ENCODE measurements at regions not wholly inside any gene's neighbourhood (a gene's known extent, or its start where the extent isn't known, plus 50 kb on each side); places are given as distances from the start of the nearest gene placed in this dataset.

- Histone ChIP-seq H3K36me3 (ENCODE audit: control insufficient read depth, insufficient read depth, low read length) (no peaks in the 10 kb centered on the region), H3K27me3 (replicated peaks; ENCODE audit: control insufficient read depth, insufficient read depth, low read length) (no peaks in the 10 kb centered on the region), H3K4me3 (replicated peaks; ENCODE audit: low read depth, low read length) (no peak overlapping the region)
- DNase-seq (ENCODE audit: extremely low read depth, insufficient read length): no peak
- no peak for TF ChIP-seq CTCF (IDR thresholded peaks at IDR 0.05; ENCODE audit: insufficient read depth, low read length, poor library complexity, severe bottlenecking)
Measured at GRCh38 chr5:98635656-98636055, 137.8 kb upstream of the RGMB start.

- no peak for TF ChIP-seq CTCF (IDR thresholded peaks at IDR 0.05; ENCODE audit: insufficient read depth, low read length, poor library complexity, severe bottlenecking)
- DNase-seq (ENCODE audit: extremely low read depth, insufficient read length): no peak
- Histone ChIP-seq H3K36me3 (ENCODE audit: control insufficient read depth, insufficient read depth, low read length) (no peaks in the 10 kb centered on the region), H3K4me3 (replicated peaks; ENCODE audit: low read depth, low read length) (no peak overlapping the region), H3K27me3 (replicated peaks; ENCODE audit: control insufficient read depth, insufficient read depth, low read length) (no peaks in the 10 kb centered on the region)
Measured at GRCh38 chr5:98637116-98637515, 136.3 kb upstream of the RGMB start.

- Histone ChIP-seq H3K36me3 (ENCODE audit: control insufficient read depth, insufficient read depth, low read length) (no peaks in the 10 kb centered on the region), H3K4me3 (replicated peaks; ENCODE audit: low read depth, low read length) (no peak overlapping the region), H3K27me3 (replicated peaks; ENCODE audit: control insufficient read depth, insufficient read depth, low read length) (no peaks in the 10 kb centered on the region)
- DNase-seq (ENCODE audit: extremely low read depth, insufficient read length): no peak
- no peak for TF ChIP-seq CTCF (IDR thresholded peaks at IDR 0.05; ENCODE audit: insufficient read depth, low read length, poor library complexity, severe bottlenecking)
Measured at GRCh38 chr5:98637557-98637956, 135.9 kb upstream of the RGMB start.

GRCh38 chr5:98638111-98638510 is 135.4 kb upstream of the RGMB start:
- H3K36me3 ChIP-seq (ENCODE audit: control insufficient read depth, insufficient read depth, low read length): no peaks in the 10 kb centered on the region
- no peak overlapping the region for H3K4me3 ChIP-seq (replicated peaks; ENCODE audit: low read depth, low read length)
- TF ChIP-seq CTCF (IDR thresholded peaks at IDR 0.05; ENCODE audit: insufficient read depth, low read length, poor library complexity, severe bottlenecking): no peak
- no peak for DNase-seq (ENCODE audit: extremely low read depth, insufficient read length)
- H3K27me3 ChIP-seq (replicated peaks; ENCODE audit: control insufficient read depth, insufficient read depth, low read length): no peaks in the 10 kb centered on the region

- no peak for TF ChIP-seq CTCF (IDR thresholded peaks at IDR 0.05; ENCODE audit: insufficient read depth, low read length, poor library complexity, severe bottlenecking)
- Histone ChIP-seq H3K27me3 (replicated peaks; ENCODE audit: control insufficient read depth, insufficient read depth, low read length) (no peaks in the 10 kb centered on the region), H3K4me3 (replicated peaks; ENCODE audit: low read depth, low read length) (no peak overlapping the region), H3K36me3 (ENCODE audit: control insufficient read depth, insufficient read depth, low read length) (no peaks in the 10 kb centered on the region)
- no peak for DNase-seq (ENCODE audit: extremely low read depth, insufficient read length)
Measured at GRCh38 chr5:98638701-98639100, 134.8 kb upstream of the RGMB start.

- Histone ChIP-seq H3K27me3 (replicated peaks; ENCODE audit: control insufficient read depth, insufficient read depth, low read length) (no peaks in the 10 kb centered on the region), H3K36me3 (ENCODE audit: control insufficient read depth, insufficient read depth, low read length) (no peaks in the 10 kb centered on the region), H3K4me3 (replicated peaks; ENCODE audit: low read depth, low read length) (no peak overlapping the region)
- no peak for DNase-seq (ENCODE audit: extremely low read depth, insufficient read length)
- no peak for TF ChIP-seq CTCF (IDR thresholded peaks at IDR 0.05; ENCODE audit: insufficient read depth, low read length, poor library complexity, severe bottlenecking)
Measured at GRCh38 chr5:98639274-98639673, 134.2 kb upstream of the RGMB start.
